HG03442 (cell line): ENCODE measurements at regions not wholly inside any gene's neighbourhood (a gene's known extent, or its start where the extent isn't known, plus 50 kb on each side); places are given as distances from the start of the nearest gene placed in this dataset.

Source experiments
- ATAC-seq: cut with Tn5 transposase; IDR thresholded peaks from one replicate; pipeline ENCODE4 v1.9.1; 2021; ENCODE audit warnings: mild to moderate bottlenecking, moderate library complexity; ENCODE audit not compliant: unreplicated experiment

- ATAC-seq, result no peak
Observed at GRCh38 chr12:65546528-65546927, 268.0 kb downstream of the MSRB3 start.

GRCh38 chr12:65556676-65557437 lies 267.4 kb upstream of the HMGA2 start:
- ATAC-seq, result peak; percentile 99

GRCh38 chr12:65557438-65558181 lies 266.7 kb upstream of the HMGA2 start:
- no peak for ATAC-seq

GRCh38 chr12:65560286-65560685 lies 264.0 kb upstream of the HMGA2 start:
- no peak for ATAC-seq

GRCh38 chr12:65561798-65562382 lies 262.4 kb upstream of the HMGA2 start:
- no peak for ATAC-seq

GRCh38 chr12:65565601-65566560 lies 258.4 kb upstream of the HMGA2 start:
- ATAC-seq, result no peak

GRCh38 chr12:65566751-65567150 lies 257.5 kb upstream of the HMGA2 start:
- ATAC-seq, result no peak

- no peak for ATAC-seq
Observed at GRCh38 chr12:65567820-65568219, 256.5 kb upstream of the HMGA2 start.

- ATAC-seq, result no peak
Observed at GRCh38 chr12:65568517-65568916, 255.8 kb upstream of the HMGA2 start.

GRCh38 chr12:65570451-65571130 lies 253.7 kb upstream of the HMGA2 start:
- no peak for ATAC-seq

GRCh38 chr12:65574867-65575266 lies 249.4 kb upstream of the HMGA2 start:
- ATAC-seq, result no peak

- ATAC-seq, result no peak
Observed at GRCh38 chr12:65584016-65584415, 240.3 kb upstream of the HMGA2 start.

- ATAC-seq, result no peak
Observed at GRCh38 chr12:65585648-65586602, 238.4 kb upstream of the HMGA2 start.

GRCh38 chr12:65586796-65587195 lies 237.5 kb upstream of the HMGA2 start:
- no peak for ATAC-seq

- no peak for ATAC-seq
Observed at GRCh38 chr12:65590318-65590717, 234.0 kb upstream of the HMGA2 start.

- no peak for ATAC-seq
Observed at GRCh38 chr12:65592416-65592815, 231.9 kb upstream of the HMGA2 start.

- ATAC-seq, result no peak
Observed at GRCh38 chr12:65593239-65593701, 231.0 kb upstream of the HMGA2 start.

- ATAC-seq, result no peak
Observed at GRCh38 chr12:65594409-65594808, 229.9 kb upstream of the HMGA2 start.

- ATAC-seq, result no peak
Observed at GRCh38 chr12:65595016-65595560, 229.2 kb upstream of the HMGA2 start.
